ENCODE measurements at regions not wholly inside any gene's neighbourhood (a gene's known extent, or its start where the extent isn't known, plus 50 kb on each side); places are given as distances from the start of the nearest gene placed in this dataset.

DNA sequence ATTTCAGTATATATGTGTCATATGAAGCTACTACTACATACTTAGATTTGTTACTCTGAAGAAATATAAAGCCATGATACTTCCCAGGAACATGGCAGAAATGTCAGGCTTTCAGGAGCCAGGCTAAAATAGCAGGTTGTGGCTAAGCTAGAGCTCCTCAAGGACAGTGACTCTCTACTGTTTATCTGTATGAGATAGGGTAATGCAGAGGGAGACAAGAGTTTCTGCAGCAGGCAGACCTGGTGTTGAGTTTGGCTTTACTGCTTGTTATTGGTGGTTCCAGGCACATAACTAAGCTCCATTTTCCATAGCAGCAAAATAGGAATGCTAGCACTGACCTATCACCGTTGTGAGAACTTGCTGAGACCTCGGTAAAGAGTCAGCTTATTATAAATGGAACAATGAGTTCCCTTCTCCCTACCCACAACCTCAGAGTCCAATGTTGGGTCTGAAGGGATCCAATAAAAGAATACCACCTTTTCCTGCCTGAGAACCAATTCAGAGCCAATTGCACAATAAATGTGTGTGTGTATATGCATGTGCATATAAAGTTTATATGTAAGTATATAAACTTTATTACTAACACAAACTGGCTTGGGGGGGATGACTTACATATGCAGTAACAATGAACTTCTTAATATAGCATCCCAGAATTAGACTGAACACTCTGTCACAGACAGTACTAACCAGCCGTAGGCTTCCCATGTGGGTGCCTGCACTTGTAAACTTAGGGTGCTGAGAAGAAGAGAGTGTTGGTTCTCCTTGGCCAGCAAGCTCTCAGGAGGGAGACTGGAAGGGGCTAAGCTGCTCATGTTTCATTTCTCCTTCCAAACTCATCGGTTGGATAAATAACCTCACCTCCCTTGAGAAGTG, 51.9 kb upstream of the PAQR3 start:
- H3K79me2 ChIP-seq (replicated peaks; ENCODE audit: insufficient read depth, low read length), result no peaks in the 10 kb centered on the region
- no peak overlapping the region for H3K9ac ChIP-seq (ENCODE audit: low read length)
- no peak overlapping the region for H3K27ac ChIP-seq (ENCODE audit: low read length)
- H3F3A ChIP-seq (ENCODE audit: insufficient read depth, low read length, poor library complexity, severe bottlenecking), result no peaks in the 10 kb centered on the region
- H4K20me1 ChIP-seq (ENCODE audit: insufficient read depth), result no peaks in the 10 kb centered on the region
- TF ChIP-seq SMC3 (conservative IDR thresholded peaks at IDR 0.05; ENCODE audit: poor library complexity), result no peak
- TF ChIP-seq RAD21 (conservative IDR thresholded peaks at IDR 0.05), result no peak
- TF ChIP-seq EP300 (conservative IDR thresholded peaks at IDR 0.05; ENCODE audit: poor library complexity, severe bottlenecking), result no peak
- no peak for TF ChIP-seq POLR2AphosphoS5 (IDR thresholded peaks at IDR 0.05)
- no peak for TF ChIP-seq MXI1 (conservative IDR thresholded peaks at IDR 0.05; ENCODE audit: poor library complexity, severe bottlenecking)
- TF ChIP-seq CTCF (IDR thresholded peaks at IDR 0.05; ENCODE audit: poor library complexity, severe bottlenecking), result no peak
- TF ChIP-seq TAF1 (IDR thresholded peaks at IDR 0.05; ENCODE audit: low read depth), result no peak
- H3K9me3 ChIP-seq (ENCODE audit: low read length), result no peaks in the 10 kb centered on the region
- H3K4me2 ChIP-seq (ENCODE audit: low read length), result no peak overlapping the region
- H3K9me2 ChIP-seq (ENCODE audit: insufficient read depth, low read length), result no peaks in the 10 kb centered on the region
- H3K27me3 ChIP-seq (ENCODE audit: insufficient read depth, low read depth, low read length), result no peaks in the 10 kb centered on the region
- no peaks in the 10 kb centered on the region for H3K36me3 ChIP-seq (ENCODE audit: insufficient read depth, low read length)
- H3K4me3 ChIP-seq (ENCODE audit: low read length), result no peak overlapping the region
- no peak overlapping the region for H2AFZ ChIP-seq (ENCODE audit: low read depth, low read length)

DNA sequence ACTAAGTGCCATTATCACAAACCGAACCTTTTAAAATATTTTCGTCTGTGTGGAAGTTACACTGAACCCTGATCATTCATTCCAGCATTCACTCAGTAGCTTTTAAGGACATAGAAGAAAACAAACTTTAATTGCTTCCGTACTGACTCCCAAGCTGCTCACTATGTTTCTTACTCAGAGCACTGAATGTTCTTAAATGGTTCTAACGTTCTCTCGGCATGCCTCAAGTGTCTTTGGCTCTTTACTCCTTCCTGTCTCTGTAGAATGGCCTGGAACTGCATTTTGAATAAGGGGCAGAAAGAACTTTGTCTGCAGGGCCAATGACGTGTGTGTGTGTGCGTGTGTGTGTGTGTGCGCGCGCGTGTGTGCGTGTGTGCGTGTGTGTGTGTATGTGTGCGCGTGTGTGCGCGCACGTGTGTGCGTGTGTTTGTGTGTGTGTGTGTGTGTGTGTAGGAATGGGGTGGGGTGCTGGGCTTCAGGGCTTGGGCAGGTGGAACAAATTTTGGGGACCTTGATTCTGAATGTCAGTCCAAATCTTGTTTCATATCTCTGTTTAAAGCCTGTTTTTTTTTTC, 50.5 kb upstream of the PAQR3 start:
- Histone ChIP-seq H4K20me1 (ENCODE audit: insufficient read depth) (no peaks in the 10 kb centered on the region), H3F3A (ENCODE audit: insufficient read depth, low read length, poor library complexity, severe bottlenecking) (no peaks in the 10 kb centered on the region), H3K79me2 (replicated peaks; ENCODE audit: insufficient read depth, low read length) (no peaks in the 10 kb centered on the region), H3K9me2 (ENCODE audit: insufficient read depth, low read length) (no peaks in the 10 kb centered on the region), H3K27ac (ENCODE audit: low read length) (no peak overlapping the region), H3K9ac (ENCODE audit: low read length) (no peak overlapping the region), H3K9me3 (ENCODE audit: low read length) (no peaks in the 10 kb centered on the region), H3K27me3 (ENCODE audit: insufficient read depth, low read depth, low read length) (no peaks in the 10 kb centered on the region), H3K36me3 (ENCODE audit: insufficient read depth, low read length) (no peaks in the 10 kb centered on the region), H3K4me2 (ENCODE audit: low read length) (no peak overlapping the region), H3K4me3 (ENCODE audit: low read length) (no peak overlapping the region), H2AFZ (ENCODE audit: low read depth, low read length) (no peak overlapping the region)
- TF ChIP-seq, protein P1, sequence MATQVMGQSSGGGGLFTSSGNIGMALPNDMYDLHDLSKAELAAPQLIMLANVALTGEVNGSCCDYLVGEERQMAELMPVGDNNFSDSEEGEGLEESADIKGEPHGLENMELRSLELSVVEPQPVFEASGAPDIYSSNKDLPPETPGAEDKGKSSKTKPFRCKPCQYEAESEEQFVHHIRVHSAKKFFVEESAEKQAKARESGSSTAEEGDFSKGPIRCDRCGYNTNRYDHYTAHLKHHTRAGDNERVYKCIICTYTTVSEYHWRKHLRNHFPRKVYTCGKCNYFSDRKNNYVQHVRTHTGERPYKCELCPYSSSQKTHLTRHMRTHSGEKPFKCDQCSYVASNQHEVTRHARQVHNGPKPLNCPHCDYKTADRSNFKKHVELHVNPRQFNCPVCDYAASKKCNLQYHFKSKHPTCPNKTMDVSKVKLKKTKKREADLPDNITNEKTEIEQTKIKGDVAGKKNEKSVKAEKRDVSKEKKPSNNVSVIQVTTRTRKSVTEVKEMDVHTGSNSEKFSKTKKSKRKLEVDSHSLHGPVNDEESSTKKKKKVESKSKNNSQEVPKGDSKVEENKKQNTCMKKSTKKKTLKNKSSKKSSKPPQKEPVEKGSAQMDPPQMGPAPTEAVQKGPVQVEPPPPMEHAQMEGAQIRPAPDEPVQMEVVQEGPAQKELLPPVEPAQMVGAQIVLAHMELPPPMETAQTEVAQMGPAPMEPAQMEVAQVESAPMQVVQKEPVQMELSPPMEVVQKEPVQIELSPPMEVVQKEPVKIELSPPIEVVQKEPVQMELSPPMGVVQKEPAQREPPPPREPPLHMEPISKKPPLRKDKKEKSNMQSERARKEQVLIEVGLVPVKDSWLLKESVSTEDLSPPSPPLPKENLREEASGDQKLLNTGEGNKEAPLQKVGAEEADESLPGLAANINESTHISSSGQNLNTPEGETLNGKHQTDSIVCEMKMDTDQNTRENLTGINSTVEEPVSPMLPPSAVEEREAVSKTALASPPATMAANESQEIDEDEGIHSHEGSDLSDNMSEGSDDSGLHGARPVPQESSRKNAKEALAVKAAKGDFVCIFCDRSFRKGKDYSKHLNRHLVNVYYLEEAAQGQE (IDR thresholded peaks at IDR 0.05; ENCODE audit: borderline replicate concordance), result no peak
- no peak for TF ChIP-seq RAD21 (conservative IDR thresholded peaks at IDR 0.05)
- TF ChIP-seq MXI1 (conservative IDR thresholded peaks at IDR 0.05; ENCODE audit: poor library complexity, severe bottlenecking), result no peak
- TF ChIP-seq EZH2 (IDR thresholded peaks at IDR 0.05; ENCODE audit: borderline replicate concordance, insufficient read depth, low read length, poor library complexity, severe bottlenecking), result no peak
- TF ChIP-seq SMC3 (conservative IDR thresholded peaks at IDR 0.05; ENCODE audit: poor library complexity), result no peak
- no peak for TF ChIP-seq CTCF (IDR thresholded peaks at IDR 0.05; ENCODE audit: poor library complexity, severe bottlenecking)
- no peak for TF ChIP-seq POLR2AphosphoS5 (IDR thresholded peaks at IDR 0.05)
